Naive B cell (primary cell): ENCODE measurements at regions not wholly inside any gene's neighbourhood (a gene's known extent, or its start where the extent isn't known, plus 50 kb on each side); places are given as distances from the start of the nearest gene placed in this dataset.
A peak's percentile ranks its signal among the peaks of the same experiment; 100 is the strongest.
"Not testable (repeated sequence)": the region's sequence is repeated elsewhere in the genome, so short reads cannot be mapped to it uniquely, and the experiment has no call there.

Experiments
- ATAC-seq, 2 donors: fragments of 150-1000 bp; cut with Tn5 transposase; 2 replicates each; pipeline ENCODE4 v1.10.0; 2021; ENCODE audit warnings: low read depth in 2 of 2, mild to moderate bottlenecking in 2 of 2, moderate library complexity in 2 of 2
- DNase-seq: peaks from one replicate; pipeline ENCODE4 v3.0.0; 2022
- H3K27ac Mint-ChIP-seq, 6 donors: one replicate each; pipeline ENCODE4 v1.8.0; 2020 to 2022; ENCODE audit warnings: mild to moderate bottlenecking in 6 of 6, mixed read lengths in 6 of 6, moderate library complexity in 5 of 6, inconsistent platforms in 2 of 6
- H3K27me3 Mint-ChIP-seq, 3 donors: one replicate each; pipeline ENCODE4 v1.8.0; 2021 to 2022; ENCODE audit warnings: mixed read lengths in 3 of 3, mild to moderate bottlenecking in 1 of 3
- H3K36me3 Mint-ChIP-seq, 2 donors: one replicate each; pipeline ENCODE4 v1.8.0; 2020 to 2022; ENCODE audit warnings: mixed read lengths in 2 of 2, inconsistent platforms in 1 of 2, mild to moderate bottlenecking in 1 of 2
- H3K4me1 Mint-ChIP-seq, 3 donors: one replicate each; pipeline ENCODE4 v1.8.0; 2020 to 2022; ENCODE audit warnings: mixed read lengths in 3 of 3, inconsistent platforms in 1 of 3, mild to moderate bottlenecking in 1 of 3, moderate library complexity in 1 of 3
- H3K4me3 Mint-ChIP-seq, 8 donors: one replicate each; pipeline ENCODE4 v1.8.0; 2020 to 2022; ENCODE audit warnings: mild to moderate bottlenecking in 8 of 8, mixed read lengths in 8 of 8, moderate library complexity in 8 of 8, inconsistent platforms in 2 of 8
- H3K9me3 Mint-ChIP-seq, 7 donors: one replicate each; pipeline ENCODE4 v1.8.0; 2020 to 2022; ENCODE audit warnings: mixed read lengths in 7 of 7, mild to moderate bottlenecking in 5 of 7, inconsistent platforms in 2 of 7, moderate library complexity in 1 of 7

DNA sequence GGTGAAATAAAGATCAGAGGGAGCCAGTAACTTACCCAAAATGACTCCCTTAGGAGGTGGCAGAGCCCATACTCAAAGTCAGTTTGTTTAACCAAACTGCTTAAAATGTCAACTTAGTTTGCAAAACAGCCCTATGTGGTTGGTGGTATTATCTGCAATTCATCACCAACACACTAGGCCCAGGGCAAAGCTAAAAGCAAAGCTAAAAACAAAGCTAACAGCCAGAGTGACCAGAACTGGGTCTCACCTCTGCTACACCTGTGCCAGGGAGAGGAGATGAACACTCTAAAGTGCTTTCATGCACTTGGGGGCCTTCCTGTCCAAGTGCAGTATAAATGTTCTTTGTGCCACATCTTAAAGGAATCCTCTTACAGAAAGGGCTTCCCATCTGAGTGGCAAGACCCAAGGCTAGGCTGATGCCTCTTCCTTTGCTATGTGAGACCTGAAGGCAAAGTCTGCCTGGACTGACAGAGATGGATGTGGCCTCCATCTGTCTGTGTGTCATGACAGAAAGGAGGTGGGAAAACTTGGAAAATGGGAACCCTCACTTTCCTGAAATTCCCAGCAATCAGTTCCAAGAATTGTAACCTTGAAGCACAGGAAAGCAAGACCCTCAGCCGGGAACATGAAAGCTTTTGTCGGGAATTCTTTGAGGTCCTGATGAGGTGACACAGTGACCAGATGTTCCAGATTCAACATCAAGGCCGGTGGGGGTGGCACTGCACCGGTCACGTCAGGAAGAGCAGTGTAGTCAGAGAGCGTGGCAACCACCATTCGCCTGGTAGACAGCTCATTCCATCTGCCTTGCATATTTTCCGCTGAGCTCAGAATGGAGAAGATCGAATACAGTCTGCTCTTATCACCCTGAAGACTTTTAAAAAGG is 214.3 kb upstream of the PLGLB2 start:
- H3K4me3 Mint-ChIP-seq = peak overlapping the region in 4 of 8 donors; percentile 5 to 37 (median 20)

DNA sequence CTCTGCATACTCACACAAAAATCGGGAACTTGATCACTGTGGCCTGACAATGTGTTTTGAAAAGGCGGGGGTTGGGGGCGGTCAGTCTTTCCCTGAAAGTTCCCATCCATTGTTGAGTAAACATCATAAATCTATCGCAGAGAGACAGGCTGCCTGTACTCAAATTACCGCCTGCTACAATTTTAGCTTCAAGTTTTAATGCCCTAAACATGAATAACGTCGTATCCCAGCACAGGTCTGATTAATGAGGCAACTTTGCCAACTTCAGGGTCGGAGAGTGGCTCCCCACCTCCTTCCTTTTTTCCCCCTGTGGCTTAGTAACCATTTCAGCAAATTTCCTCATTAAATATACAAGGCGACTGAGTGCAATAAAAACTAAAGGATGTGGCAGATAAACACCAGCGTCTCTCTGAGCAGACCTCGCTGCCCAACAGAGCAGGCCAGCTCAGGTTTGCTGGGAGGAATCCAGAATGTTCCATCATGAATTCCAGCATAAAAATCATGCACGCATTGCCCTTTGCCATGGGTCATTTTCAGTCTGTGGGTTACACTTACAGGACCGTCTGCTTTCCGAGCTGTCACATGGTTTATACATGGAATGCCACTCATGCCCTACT is 213.5 kb upstream of the PLGLB2 start:
- H3K36me3 Mint-ChIP-seq, H3K9me3 Mint-ChIP-seq, H3K27me3 Mint-ChIP-seq, DNase-seq: not testable (repeated sequence)
- peaks cover 0 to 23% (median 6%) of the 10 kb centered on the region in 3 donors for H3K4me1 Mint-ChIP-seq
- peak in 1 of 2 donors; percentile 5 for ATAC-seq
- H3K4me3 Mint-ChIP-seq = peak overlapping the region in 3 of 8 donors; percentile 5 to 37 (median 24)
- peak overlapping the region in 3 of 6 donors; percentile 12 to 86 (median 77) for H3K27ac Mint-ChIP-seq

More for the DNA sequence above, 214.3 kb upstream of the PLGLB2 start:
- ATAC-seq = peak in 1 of 2 donors; percentile 49
- H3K4me1 Mint-ChIP-seq = peaks cover 0 to 23% (median 6%) of the 10 kb centered on the region in 3 donors
- DNase-seq, H3K9me3 Mint-ChIP-seq, H3K27me3 Mint-ChIP-seq, H3K36me3 Mint-ChIP-seq: not testable (repeated sequence)
- peak overlapping the region in 5 of 6 donors; percentile 12 to 86 (median 72) for H3K27ac Mint-ChIP-seq

DNA sequence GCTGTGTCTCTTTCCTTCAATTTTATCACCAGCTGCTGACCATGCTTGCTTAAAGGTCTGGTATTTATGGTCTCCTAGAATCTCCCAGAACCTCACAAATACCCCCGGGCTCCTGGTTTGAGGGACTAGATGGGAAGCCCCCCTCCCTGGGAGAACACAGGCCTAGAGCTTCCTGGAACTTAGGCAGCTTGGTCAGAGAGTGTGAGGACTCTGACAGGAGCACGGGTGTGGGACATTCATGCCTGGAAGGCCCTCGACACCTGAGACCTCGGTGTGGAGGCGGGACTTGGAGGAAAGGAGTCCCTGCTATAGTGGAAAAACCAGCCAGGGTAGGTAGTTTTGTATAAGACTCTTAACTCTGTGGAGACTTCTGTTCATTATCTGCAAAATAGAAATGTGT is 211.5 kb upstream of the PLGLB2 start:
- not testable (repeated sequence) for DNase-seq, H3K4me3 Mint-ChIP-seq, H3K27me3 Mint-ChIP-seq, H3K36me3 Mint-ChIP-seq, H3K9me3 Mint-ChIP-seq, ATAC-seq, H3K27ac Mint-ChIP-seq
- peaks cover 0 to 19% (median 6%) of the 10 kb centered on the region in 3 donors for H3K4me1 Mint-ChIP-seq

DNA sequence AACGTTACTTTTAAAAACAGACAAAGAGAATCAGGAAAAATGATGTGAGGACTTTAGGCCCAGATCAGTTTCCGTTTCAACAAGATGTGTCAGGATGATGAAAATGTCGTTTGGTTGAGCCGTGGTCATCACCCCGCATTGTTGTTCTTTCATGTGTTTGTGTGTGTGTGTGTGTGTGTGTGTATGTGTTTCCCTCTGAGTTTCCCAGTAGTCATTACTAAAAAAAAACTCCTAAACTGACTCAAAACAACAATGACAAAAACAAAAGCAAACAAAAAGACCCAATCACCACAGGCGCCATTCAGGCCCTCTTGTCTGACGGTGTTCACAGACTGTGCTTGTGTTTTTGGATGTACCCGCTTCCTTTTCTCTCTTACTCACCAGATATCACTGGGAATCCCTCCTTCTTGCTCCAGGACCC is 210.6 kb upstream of the PLGLB2 start:
- not testable (repeated sequence) for H3K4me3 Mint-ChIP-seq, H3K36me3 Mint-ChIP-seq, ATAC-seq, H3K9me3 Mint-ChIP-seq, H3K27me3 Mint-ChIP-seq, DNase-seq, H3K27ac Mint-ChIP-seq
- peaks cover 0 to 17% (median 3%) of the 10 kb centered on the region in 3 donors for H3K4me1 Mint-ChIP-seq

DNA sequence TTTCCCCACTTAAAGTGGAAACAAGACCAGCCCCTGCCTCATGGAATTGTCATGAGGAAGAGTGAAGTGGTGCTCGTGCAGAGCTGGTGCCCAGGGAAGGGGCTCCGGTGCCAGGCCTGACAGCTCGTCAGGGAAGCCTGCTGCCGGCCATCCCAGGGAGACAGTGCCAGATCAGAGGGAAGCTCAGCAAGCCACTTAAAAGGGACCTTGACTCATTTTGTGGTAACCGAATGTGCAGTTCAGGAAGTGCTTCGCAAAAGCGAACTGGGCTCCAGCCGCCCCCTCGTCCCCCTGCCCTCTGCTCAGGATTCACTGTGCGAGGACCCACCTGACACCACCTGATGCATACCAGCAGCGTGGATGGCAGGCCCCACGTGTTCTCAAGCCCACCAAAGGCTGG is 209.6 kb upstream of the PLGLB2 start:
- H3K27ac Mint-ChIP-seq, H3K36me3 Mint-ChIP-seq, H3K4me3 Mint-ChIP-seq, DNase-seq, ATAC-seq, H3K27me3 Mint-ChIP-seq, H3K9me3 Mint-ChIP-seq: not testable (repeated sequence)
- peaks cover 0 to 11% (median 0%) of the 10 kb centered on the region in 3 donors for H3K4me1 Mint-ChIP-seq

DNA sequence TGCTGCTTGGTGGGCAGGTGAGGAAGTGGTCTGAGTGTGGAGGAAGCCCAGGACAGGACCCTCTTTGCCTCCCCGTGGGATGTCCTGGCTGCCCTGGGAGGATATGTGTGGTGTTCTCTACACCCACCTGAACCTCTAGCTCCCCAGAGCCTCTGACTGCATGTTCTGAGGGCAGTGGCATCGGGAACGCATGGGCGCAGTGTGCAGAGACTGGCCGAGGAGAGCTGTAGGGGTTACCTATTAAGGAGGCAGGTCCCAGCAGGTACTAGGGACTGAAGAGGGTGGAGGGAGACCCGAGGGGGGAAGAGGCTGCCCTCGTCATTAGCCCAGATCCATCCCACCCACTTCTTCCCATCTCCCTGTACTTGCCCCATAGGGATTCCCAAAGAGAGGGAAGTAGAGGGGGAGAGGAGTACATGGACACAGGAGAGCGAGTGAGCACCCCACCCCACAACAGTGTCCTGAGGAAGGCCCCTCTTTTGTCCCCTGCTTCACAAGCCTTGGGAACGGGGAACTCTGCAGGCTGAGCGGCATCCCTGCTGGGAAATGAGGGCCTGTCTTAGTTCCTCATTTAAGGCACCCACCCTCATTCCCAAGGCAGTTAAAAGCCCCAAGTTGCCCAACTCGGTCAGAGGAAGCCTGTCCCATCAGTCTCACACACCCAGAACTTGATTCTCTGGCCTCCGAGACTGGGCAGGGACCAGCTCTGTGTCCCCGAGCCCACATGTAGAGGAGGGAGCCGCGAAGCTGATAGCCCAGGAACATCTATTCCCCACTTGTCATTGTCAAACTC is 208.5 kb upstream of the PLGLB2 start:
- not testable (repeated sequence) for DNase-seq, H3K4me3 Mint-ChIP-seq

DNA sequence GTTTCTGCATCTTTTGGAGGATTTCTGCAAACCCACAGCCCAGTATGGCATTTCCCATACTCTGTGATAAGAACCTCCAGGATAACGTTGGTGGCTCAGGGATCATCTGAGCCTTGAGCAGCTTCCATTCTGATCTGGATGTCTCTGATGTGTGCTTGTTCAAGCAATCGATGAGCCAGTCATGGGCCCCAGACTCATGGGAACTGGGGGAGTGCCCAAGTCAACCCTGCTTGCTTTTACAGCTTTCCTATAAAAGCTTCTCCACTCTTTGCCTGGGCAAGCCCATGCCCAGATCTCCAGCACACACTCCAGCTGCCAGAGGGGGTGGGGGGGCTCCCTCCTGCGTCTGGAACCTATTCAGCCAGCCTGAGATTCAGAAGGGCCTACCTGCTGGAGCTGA is 207.6 kb upstream of the PLGLB2 start:
- H3K4me3 Mint-ChIP-seq, ATAC-seq, H3K36me3 Mint-ChIP-seq, H3K4me1 Mint-ChIP-seq, H3K27ac Mint-ChIP-seq, H3K27me3 Mint-ChIP-seq, DNase-seq, H3K9me3 Mint-ChIP-seq: not testable (repeated sequence)

More for the DNA sequence above, 208.5 kb upstream of the PLGLB2 start:
- not testable (repeated sequence) for H3K36me3 Mint-ChIP-seq, ATAC-seq, H3K27ac Mint-ChIP-seq, H3K27me3 Mint-ChIP-seq, H3K9me3 Mint-ChIP-seq, H3K4me1 Mint-ChIP-seq

DNA sequence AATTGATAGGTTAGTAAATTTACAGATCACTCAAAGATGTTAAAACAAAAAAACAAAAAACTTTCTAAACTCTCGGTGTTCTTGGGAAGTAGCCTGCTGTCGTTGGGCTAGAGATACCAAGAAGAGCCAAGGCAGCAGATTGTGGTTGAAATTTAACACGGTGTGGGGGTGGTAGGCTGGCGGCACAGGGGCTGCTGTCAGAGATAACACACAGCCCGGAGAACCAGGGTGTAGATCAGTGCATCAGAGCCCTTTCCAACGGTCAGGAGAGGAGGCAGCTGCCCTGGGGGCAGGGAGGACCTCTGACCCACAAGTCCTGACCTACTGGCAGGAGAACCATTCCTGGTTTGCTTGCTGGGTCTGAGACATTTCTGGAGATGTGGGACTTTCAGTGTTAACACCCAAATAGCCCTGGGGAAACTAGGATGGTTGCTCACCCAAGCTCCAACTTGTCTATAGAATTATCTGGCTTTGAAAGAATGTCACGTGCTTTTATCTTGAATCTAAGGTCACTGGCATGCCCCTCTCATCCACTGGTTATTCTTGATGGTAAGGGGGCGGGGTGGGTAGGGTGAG is 205.2 kb upstream of the PLGLB2 start:
- not testable (repeated sequence) for H3K27ac Mint-ChIP-seq, ATAC-seq, H3K4me3 Mint-ChIP-seq

DNA sequence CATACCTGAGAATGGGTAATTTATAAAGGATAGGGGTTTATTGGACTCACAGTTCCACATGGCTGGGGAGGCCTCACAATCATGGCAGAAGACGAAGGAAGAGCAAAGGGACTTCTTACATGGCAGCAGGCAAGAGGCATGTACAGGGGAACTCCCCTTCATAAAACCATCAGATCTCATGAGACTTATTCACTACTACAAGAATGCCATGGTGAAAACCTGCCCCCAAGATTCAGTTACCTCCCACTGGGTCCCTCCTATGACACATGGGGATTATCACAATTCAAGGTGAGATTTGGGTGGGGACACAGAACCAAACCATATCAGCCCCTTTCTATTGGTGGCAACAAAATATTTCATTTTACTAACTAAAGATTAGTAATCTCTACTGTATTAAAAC is 204.1 kb upstream of the PLGLB2 start:
- not testable (repeated sequence) for DNase-seq, H3K9me3 Mint-ChIP-seq, H3K27ac Mint-ChIP-seq, ATAC-seq, H3K4me1 Mint-ChIP-seq, H3K27me3 Mint-ChIP-seq, H3K36me3 Mint-ChIP-seq, H3K4me3 Mint-ChIP-seq

More for the DNA sequence above, 205.2 kb upstream of the PLGLB2 start:
- not testable (repeated sequence) for H3K27me3 Mint-ChIP-seq, H3K4me1 Mint-ChIP-seq, DNase-seq, H3K36me3 Mint-ChIP-seq, H3K9me3 Mint-ChIP-seq

DNA sequence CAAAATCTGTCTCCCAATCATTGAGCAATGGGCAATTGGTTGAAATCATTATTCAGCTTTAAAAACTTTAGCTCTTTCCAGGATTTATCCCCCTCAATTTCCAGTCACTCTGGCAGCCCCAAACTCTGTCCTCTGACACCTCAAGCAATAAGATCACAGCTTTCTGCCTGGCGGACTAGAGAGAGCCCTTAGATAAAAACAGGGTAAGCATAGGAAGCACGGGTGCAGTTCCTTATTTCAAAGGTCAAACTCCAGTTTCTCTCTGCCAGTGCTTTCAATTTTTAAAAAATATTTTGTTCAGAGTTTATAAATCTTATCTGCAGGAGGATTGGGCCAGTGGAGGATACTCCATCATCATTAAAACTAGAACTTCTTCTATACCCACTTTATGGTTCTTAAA is 200.8 kb upstream of the PLGLB2 start:
- DNase-seq, H3K27me3 Mint-ChIP-seq, H3K9me3 Mint-ChIP-seq, H3K36me3 Mint-ChIP-seq, H3K27ac Mint-ChIP-seq, H3K4me1 Mint-ChIP-seq, H3K4me3 Mint-ChIP-seq: not testable (repeated sequence)
- peak; percentile 52 to 60 for ATAC-seq

DNA sequence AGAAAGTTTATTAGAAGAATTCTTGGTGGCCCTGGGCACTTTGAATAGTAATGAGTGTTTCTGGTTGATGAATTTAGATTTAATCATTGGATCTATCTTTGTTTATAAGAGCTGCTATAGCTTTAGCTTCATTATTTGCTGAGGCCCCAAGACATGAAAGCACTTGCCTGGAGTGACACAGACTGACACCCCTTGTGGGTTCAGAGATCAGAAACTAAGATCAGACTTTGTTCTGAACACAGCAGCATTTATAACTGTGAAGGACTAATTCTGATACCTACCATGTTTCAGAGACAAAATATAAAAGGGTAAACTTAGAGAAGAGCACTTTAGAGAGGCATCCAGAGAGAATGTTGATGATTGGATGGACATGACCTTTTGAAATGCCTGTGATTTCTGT is 199.9 kb upstream of the PLGLB2 start:
- not testable (repeated sequence) for H3K4me3 Mint-ChIP-seq, H3K27me3 Mint-ChIP-seq, ATAC-seq, H3K4me1 Mint-ChIP-seq, DNase-seq, H3K9me3 Mint-ChIP-seq, H3K36me3 Mint-ChIP-seq, H3K27ac Mint-ChIP-seq

DNA sequence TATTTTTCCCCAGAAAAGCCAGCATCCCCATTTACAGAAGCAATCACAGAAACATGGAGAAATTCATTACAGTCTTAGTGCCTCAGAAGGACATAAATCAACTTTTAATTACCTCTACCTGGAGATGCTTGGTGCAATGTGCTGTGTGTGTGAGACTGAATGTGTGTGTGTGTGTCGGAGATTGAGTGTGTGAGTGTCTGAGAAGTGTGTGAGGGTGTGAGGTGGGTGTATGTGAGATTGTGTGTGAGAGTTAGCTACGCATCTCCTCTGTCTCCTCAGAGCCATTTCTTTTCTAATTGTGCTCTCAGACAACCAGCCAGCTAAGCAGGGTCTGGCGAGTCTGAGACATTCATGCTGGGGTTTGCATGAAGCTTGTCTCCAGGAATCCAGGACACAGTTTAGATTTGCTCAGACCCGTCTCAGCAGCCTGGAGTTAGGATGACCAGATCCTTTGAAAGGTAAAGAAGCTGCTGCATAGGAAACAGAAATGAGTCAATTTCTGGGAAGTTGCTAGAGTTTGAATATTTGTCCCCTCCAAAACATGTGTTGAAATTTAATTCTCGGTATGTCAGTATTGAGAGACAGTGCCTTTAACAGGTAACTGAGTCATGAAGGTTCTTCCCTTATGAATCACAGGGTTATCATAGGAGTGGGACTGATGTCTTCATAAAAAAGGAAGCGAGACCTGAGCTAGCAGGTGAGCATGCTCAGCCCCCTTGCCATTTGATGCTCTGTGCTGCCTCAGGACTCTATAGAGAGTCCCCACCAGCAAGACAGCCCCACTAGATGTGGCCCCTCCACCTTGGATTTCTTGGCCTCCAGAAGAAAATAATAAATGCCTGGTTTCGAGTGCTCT is 199.0 kb upstream of the PLGLB2 start:
- not testable (repeated sequence) for H3K27ac Mint-ChIP-seq, H3K4me3 Mint-ChIP-seq, H3K9me3 Mint-ChIP-seq, H3K36me3 Mint-ChIP-seq, DNase-seq, H3K4me1 Mint-ChIP-seq, H3K27me3 Mint-ChIP-seq
- ATAC-seq = peak; percentile 58 to 67
